Frontal cortex (tissue), 3 donors: ENCODE measurements at regions not wholly inside any gene's neighbourhood (a gene's known extent, or its start where the extent isn't known, plus 50 kb on each side); places are given as distances from the start of the nearest gene placed in this dataset.
"Not testable (repeated sequence)": the region's sequence is repeated elsewhere in the genome, so short reads cannot be mapped to it uniquely, and the experiment has no call there.

Source experiments
- DNase-seq, 2 donors: peaks; one replicate each; pipeline ENCODE4 v3.0.0; 2012; ENCODE audit warnings: low spot score in 2 of 2
- FAIRE-seq: peaks from 2 replicates; lab custom pipeline; 2012; peaks lifted over from hg19 to GRCh38; lab: Jason Lieb, UNC
- donor health status: control.
- donor health status: control.
- donor health status: control.

GRCh38 chr2:144136297-144137010 is 383.5 kb downstream of the ZEB2 start:
- no peak for DNase-seq
- FAIRE-seq, result no peak

GRCh38 chr2:144133936-144134665 is 385.8 kb downstream of the ZEB2 start:
- no peak for FAIRE-seq
- no peak for DNase-seq

DNA sequence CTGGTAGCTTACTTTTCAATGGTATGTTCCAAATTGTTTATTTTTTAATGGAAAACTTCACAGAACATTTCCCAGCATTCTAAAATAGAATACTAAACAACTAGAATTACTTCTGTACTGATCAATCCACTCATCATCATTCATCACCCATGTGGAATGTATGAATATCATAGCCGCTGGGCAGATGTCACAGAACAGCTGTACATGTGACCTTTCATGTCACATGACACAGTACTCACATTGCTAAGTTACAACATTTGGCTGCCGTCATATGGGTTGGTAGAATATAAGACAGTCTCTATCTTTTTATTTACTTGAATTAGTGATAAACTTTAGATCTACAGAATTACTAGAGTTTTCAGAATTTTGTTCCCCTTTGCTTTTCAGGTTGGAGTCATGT is 387.6 kb downstream of the ZEB2 start:
- FAIRE-seq (no peak), DNase-seq (no peak)

DNA sequence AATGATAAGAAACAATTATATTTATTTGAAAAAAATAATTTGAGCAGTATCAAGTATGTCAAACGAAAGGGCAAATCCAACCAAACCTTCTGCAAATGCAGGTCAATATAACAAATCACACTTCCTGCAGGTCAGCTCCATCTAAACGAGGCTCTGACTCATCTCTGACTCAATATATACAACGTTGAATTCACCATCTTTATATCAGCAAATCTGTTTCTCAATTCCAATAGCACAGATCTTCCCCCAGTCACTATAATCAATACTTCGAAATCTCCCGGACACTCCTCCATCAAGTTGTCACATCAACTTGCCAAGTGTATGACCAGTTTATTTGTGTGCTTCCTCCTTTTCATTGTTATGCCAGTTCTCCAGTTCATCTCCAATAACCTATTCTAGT is 388.9 kb downstream of the ZEB2 start:
- FAIRE-seq (no peak), DNase-seq (no peak)

GRCh38 chr2:144130551-144130950 is 389.4 kb downstream of the ZEB2 start:
- no peak for FAIRE-seq

DNA sequence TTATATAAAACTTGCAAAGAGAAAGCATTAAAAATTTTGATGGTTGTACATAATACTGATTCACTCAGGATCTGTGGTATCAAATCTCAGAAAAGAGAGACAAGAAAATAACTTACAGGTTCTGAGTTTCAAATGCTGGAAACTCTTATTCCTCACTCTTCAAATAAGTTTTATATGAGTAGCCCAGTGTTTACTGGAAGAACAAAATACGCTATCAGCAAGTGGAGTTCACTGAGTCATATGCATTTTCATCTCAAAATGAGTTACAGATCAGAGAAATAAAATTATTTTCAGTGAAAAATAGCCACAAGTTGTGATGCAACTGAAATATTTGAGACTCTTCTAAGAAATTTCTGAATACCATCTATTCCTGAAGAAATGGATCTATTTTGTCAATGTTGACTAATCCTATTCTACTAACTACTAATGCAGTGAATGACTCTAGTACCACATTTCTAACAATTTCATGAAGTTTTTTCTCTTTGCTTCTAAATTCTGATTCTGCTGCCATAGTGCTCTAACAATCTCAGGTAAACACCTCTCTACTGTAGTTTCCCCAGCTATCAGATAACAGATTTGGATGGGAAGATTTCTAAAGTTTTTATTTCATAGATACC is 391.7 kb downstream of the ZEB2 start:
- no peak for FAIRE-seq
- DNase-seq, result no peak

More at GRCh38 chr2:144130551-144130950, 389.4 kb downstream of the ZEB2 start:
- no peak for DNase-seq

DNA sequence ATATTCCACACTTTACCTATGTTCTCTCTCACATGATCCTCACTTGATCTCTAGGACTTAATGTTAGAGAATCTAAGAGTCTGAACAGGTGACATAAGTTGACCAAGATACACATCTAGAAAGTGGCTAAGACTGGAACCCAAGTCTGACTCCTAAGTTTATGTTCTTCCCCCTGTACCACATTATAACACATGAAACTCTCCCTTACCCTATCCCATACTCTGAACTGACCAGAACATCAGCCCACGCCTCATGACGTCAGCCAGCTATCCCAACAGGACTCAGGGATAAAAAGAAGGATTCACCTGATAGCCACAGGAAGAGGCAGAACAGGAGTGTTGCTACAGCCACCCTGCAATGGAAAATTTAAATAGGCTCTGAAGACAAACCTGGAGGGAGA is 392.2 kb downstream of the ZEB2 start:
- no peak for FAIRE-seq
- no peak for DNase-seq

DNA sequence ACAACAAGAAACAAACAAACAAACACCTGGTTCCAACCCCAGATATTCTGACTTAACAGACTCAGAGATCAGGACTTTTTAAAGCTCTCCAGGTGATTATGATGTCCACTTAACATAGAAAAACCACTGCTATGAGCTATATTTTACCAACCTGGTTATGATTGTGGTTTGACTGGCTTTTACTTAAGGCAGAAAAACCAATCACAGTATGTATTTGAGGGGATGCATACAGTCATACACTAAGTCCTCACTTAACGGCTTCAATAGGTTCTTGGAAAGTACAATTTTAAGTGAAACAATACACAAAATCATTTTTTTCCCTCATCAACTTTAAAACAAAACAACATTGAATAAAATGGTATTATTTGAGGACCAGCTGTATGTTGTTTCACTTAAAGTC is 393.6 kb downstream of the ZEB2 start:
- no peak for DNase-seq
- FAIRE-seq, result no peak

DNA sequence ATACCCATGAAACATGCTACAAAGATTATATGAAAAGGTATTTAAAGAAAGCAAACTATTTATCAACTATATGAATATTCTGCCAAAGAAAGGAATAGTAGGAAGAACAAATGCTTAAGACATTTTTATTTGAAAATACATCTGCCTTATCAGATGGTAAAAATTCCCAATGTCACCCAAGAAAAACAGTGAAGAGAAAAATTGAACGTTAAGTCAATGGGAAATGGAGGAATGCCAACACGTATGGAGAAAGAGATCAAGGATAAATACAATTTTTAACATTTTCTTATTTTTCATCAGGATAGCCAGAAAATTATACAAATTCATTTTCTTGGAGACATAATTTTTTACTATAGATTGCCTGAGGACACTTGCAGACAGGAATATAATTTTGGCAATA is 394.2 kb downstream of the ZEB2 start:
- no peak for FAIRE-seq
- no peak for DNase-seq

- no peak for DNase-seq
- no peak for FAIRE-seq
Measured at GRCh38 chr2:144124882-144125281, 395.0 kb downstream of the ZEB2 start.

DNA sequence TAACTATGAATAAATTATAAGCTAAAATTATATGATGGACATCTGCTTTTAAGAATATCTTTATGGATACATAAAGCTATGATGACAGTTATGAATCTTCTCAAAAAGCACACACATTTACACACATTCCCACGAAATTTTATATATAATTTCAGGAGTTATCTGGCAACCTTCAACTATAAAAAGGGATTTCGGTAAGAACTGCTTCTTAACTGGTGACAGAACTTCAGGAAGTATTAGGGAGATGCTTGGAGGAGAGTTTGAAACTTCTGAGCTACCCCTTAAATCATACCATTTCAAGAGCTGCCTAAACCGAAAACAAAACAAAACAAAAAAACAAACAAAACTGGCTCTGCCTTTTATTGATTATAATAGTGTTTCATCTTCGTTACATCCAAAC is 399.4 kb downstream of the ZEB2 start:
- FAIRE-seq (no peak), DNase-seq (no peak)

GRCh38 chr2:144117086-144117485 is 402.8 kb downstream of the ZEB2 start:
- DNase-seq (no peak), FAIRE-seq (no peak)

DNA sequence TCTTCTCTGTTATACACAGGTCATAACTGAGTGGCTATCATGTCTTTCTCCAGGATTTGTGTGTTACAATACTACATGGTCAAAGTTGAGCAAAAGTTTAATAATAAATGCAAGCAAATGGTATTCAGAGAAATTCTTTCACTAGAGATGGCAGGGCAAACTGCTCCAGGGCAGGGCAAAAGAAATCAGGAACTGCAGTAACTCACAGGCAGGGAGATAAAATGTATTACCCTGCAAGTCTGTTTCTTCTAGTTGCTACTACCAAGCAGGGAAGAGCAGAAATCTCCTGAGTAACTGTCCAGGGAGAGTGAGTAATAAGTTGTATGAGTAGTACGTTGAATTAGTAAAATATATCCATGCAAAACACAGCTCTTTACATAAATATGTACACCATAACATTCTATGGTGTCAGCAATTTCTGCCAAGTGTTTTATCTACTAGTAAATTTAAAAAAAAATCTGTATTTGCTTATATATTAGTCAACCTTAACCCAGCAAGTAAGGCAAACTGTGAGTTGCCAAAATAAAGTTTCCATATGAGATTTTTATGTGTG is 404.1 kb downstream of the ZEB2 start:
- DNase-seq (no peak), FAIRE-seq (no peak)

GRCh38 chr2:144114760-144115159 is 405.2 kb downstream of the ZEB2 start:
- no peak for DNase-seq
- FAIRE-seq, result no peak

GRCh38 chr2:144111437-144111836 is 408.5 kb downstream of the ZEB2 start:
- DNase-seq (no peak), FAIRE-seq (no peak)

GRCh38 chr2:144106104-144106503 is 413.8 kb downstream of the ZEB2 start:
- FAIRE-seq, result not testable (repeated sequence)

DNA sequence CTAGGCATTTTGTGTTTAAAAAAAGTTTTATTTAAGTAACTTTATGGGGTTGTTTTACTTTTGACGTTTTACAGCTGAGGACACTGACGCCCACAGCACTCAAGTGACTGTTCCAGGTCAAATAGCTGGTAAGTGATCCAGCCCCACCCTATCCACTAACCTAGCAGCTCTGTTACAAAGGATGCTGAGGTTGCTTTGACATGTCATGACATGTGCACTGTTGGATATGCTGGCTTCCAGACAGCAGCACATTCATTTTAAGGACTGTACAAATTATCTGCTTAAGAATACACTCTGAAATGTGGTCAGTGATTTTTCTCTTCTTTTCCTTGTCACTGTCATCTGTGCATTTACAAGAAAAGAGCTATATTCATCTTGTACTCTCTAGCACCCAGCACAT is 417.5 kb downstream of the ZEB2 start:
- DNase-seq, result no peak
- FAIRE-seq, result no peak

More at GRCh38 chr2:144106104-144106503, 413.8 kb downstream of the ZEB2 start:
- DNase-seq, result not testable (repeated sequence)

DNA sequence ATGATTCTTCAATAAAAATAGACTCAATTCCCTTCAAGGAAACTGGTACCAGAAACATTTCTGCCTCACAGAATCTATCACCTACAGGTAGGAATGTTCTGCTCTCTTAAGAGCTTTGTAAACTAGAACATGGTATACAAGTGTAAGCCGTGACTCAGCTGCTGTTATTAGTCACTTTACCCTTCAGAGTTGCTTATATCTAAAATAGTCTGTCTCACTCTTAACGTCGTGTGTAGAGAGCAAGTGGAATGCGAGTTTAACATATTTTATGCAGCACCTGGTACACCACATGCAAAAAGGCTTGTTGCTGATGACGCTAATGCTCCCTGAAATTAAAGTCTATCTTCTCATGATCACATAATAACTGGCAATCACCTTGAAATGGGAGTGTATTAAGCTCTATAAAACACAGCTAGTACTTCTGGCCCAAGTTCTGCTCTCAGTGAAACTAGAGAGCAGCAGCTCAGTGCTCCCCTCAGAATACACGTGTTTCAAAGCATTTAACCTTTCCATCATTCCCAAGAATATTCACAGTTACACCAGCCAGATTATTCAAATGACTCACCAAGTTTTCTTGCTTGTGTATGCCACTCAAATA is 420.0 kb downstream of the ZEB2 start:
- DNase-seq (no peak), FAIRE-seq (no peak)

GRCh38 chr2:144099340-144099739 is 420.6 kb downstream of the ZEB2 start:
- no peak for FAIRE-seq
- no peak for DNase-seq

- DNase-seq (no peak), FAIRE-seq (no peak)
Measured at GRCh38 chr2:144097440-144098225, 422.3 kb downstream of the ZEB2 start.
